ENCODE measurements at regions not wholly inside any gene's neighbourhood (a gene's known extent, or its start where the extent isn't known, plus 50 kb on each side); places are given as distances from the start of the nearest gene placed in this dataset.
"Not testable (repeated sequence)": the region's sequence is repeated elsewhere in the genome, so short reads cannot be mapped to it uniquely, and the experiment has no call there.

- Histone ChIP-seq H3K4me3 (ENCODE audit: low read depth, low read length) (no peak overlapping the region), H3K27me3 (ENCODE audit: control insufficient read depth, insufficient read depth, low read length) (no peaks in the 10 kb centered on the region), H3K36me3 (ENCODE audit: control insufficient read depth, insufficient read depth, low read length) (no peaks in the 10 kb centered on the region)
- peak; percentile 71 for DNase-seq (ENCODE audit: low read depth)
- TF ChIP-seq CTCF (IDR thresholded peaks at IDR 0.05; ENCODE audit: insufficient read depth, low read length, severe bottlenecking) = peak; percentile 53
- no peak for FAIRE-seq
Observed at GRCh38 chr14:22375321-22375930, 213.6 kb downstream of the DAD1 start.

- no peak for TF ChIP-seq CTCF (IDR thresholded peaks at IDR 0.05; ENCODE audit: insufficient read depth, low read length, severe bottlenecking)
- Histone ChIP-seq H3K36me3 (ENCODE audit: control insufficient read depth, insufficient read depth, low read length) (no peaks in the 10 kb centered on the region), H3K27me3 (ENCODE audit: control insufficient read depth, insufficient read depth, low read length) (no peaks in the 10 kb centered on the region), H3K4me3 (ENCODE audit: low read depth, low read length) (no peak overlapping the region)
- DNase-seq (ENCODE audit: low read depth) = peak; percentile 93
- FAIRE-seq = peak; percentile 36
Observed at GRCh38 chr14:22370084-22370847, 218.8 kb downstream of the DAD1 start.

DNA sequence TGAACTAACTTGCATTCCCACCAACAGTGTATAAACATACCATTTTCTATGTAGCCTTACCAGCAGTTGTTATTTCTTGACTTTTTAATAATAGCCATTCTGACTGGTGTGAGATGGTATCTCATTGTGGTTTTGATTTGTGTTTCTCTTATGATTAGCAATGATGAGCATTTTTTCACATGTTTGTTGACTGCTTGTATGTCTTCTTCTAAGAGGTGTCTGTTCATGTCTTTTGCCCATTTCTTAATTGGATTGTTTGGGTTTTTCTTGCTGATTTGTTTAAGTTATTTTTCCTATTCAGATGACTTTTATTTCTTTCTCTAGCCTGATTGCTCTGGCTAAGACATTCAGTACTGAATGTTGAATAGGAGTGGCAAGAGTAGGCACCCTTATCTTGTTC is 230.3 kb downstream of the DAD1 start:
- Histone ChIP-seq H3K27me3 (ENCODE audit: control insufficient read depth, insufficient read depth, low read length) (no peaks in the 10 kb centered on the region), H3K4me3 (ENCODE audit: low read depth, low read length) (no peak overlapping the region), H3K36me3 (ENCODE audit: control insufficient read depth, insufficient read depth, low read length) (no peaks in the 10 kb centered on the region)
- no peak for FAIRE-seq
- no peak for DNase-seq (ENCODE audit: low read depth)
- no peak for TF ChIP-seq CTCF (IDR thresholded peaks at IDR 0.05; ENCODE audit: insufficient read depth, low read length, severe bottlenecking)

GRCh38 chr14:22349281-22349680 is 239.7 kb downstream of the DAD1 start:
- not testable (repeated sequence) for H3K27me3 ChIP-seq (ENCODE audit: control insufficient read depth, insufficient read depth, low read length); H3K4me3 ChIP-seq (ENCODE audit: low read depth, low read length); DNase-seq (ENCODE audit: low read depth); FAIRE-seq; H3K36me3 ChIP-seq (ENCODE audit: control insufficient read depth, insufficient read depth, low read length)

DNA sequence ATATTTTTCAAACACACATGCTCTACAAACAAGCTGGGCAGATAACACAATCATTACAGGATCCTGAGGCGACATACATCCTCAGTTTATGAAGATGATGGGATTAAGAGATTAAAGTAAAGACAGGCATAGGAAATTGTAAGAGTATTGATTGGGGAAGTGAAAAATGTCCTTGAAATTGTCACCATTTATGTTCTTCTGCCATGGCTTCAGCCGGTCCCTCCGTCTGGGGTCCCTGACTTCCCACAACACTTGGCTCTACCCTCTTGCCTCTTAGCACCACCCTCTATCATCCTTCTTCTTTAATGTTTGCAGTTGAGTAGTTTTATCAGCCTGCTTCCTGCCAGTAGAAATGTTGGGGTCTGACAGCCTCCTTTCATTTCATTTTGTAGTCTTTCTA is 244.4 kb downstream of the DAD1 start:
- Histone ChIP-seq H3K36me3 (ENCODE audit: control insufficient read depth, insufficient read depth, low read length) (no peaks in the 10 kb centered on the region), H3K4me3 (ENCODE audit: low read depth, low read length) (no peak overlapping the region), H3K27me3 (ENCODE audit: control insufficient read depth, insufficient read depth, low read length) (no peaks in the 10 kb centered on the region)
- TF ChIP-seq CTCF (IDR thresholded peaks at IDR 0.05; ENCODE audit: insufficient read depth, low read length, severe bottlenecking) = no peak
- no peak for DNase-seq (ENCODE audit: low read depth)
- FAIRE-seq = no peak

GRCh38 chr14:22344209-22344608 is 244.8 kb downstream of the DAD1 start:
- not testable (repeated sequence) for H3K36me3 ChIP-seq (ENCODE audit: control insufficient read depth, insufficient read depth, low read length); H3K4me3 ChIP-seq (ENCODE audit: low read depth, low read length); FAIRE-seq; H3K27me3 ChIP-seq (ENCODE audit: control insufficient read depth, insufficient read depth, low read length)
- peak; percentile 25 for DNase-seq (ENCODE audit: low read depth)

DNA sequence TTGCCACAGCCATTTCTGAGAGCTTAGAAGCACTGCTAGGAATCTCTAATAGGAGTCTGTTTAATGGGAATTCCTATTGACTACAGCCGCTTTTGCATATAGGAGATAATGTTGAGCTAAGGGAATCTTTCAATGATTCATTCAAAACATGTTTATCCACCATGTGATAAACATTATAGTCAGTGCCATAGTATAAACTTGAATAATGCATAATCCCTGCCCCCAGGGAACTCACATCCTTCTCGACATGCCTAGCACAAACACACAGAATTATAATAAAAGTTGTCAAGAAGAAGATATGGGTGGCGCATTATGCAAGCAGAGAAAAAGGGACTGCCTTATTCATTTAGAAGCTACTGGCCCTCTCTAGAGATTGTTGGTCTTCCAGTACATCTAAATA is 248.0 kb downstream of the DAD1 start:
- TF ChIP-seq CTCF (IDR thresholded peaks at IDR 0.05; ENCODE audit: insufficient read depth, low read length, severe bottlenecking) = no peak

More for the DNA sequence above, 248.0 kb downstream of the DAD1 start:
- H3K36me3 ChIP-seq (ENCODE audit: control insufficient read depth, insufficient read depth, low read length) = no peaks in the 10 kb centered on the region
- DNase-seq (ENCODE audit: low read depth) (no peak), FAIRE-seq (no peak)
- H3K27me3 ChIP-seq (ENCODE audit: control insufficient read depth, insufficient read depth, low read length) = no peaks in the 10 kb centered on the region
- no peak overlapping the region for H3K4me3 ChIP-seq (ENCODE audit: low read depth, low read length)
